Motor neuron (in vitro differentiated cells): ENCODE measurements at regions not wholly inside any gene's neighbourhood (a gene's known extent, or its start where the extent isn't known, plus 50 kb on each side); places are given as distances from the start of the nearest gene placed in this dataset.

Experiments
- ATAC-seq, 8 experiments: fragments of 200-7000 bp; cut with Tn5 transposase; replicated peaks in 6 of 8; 2 replicates each; pipeline ENCODE4 v1.8.0; 2021; ENCODE audit warnings: mild to moderate bottlenecking in 8 of 8, moderate library complexity in 8 of 8
- H3K27ac ChIP-seq, 2 donors: fragments of 250-450 bp; sonication (Bioruptor Pico); 2 replicates each; pipeline ENCODE4 v1.9.0; 2021; ENCODE audit warnings: antibody characterized with exemption in 2 of 2, mild to moderate bottlenecking in 2 of 2, moderate library complexity in 1 of 2
- H3K4me1 ChIP-seq, 2 donors: fragments of 250-450 bp; sonication (Bioruptor Pico); replicated peaks in 1 of 2; 2 replicates each; pipeline ENCODE4 v1.6.1; 2021; ENCODE audit warnings: antibody characterized with exemption in 2 of 2, mild to moderate bottlenecking in 2 of 2, moderate library complexity in 1 of 2
- H3K4me3 ChIP-seq, 5 donors: fragments of 250-450 bp; sonication (Bioruptor Pico); 2 replicates each; pipeline ENCODE4 v1.9.0; 2021; ENCODE audit warnings: antibody characterized with exemption in 5 of 5, mild to moderate bottlenecking in 5 of 5, moderate library complexity in 4 of 5
- WGBS, 10 experiments: fragments of 450-650 bp; shearing (Covaris generic); methylation state at CpG; one replicate each; pipeline ENCODE4 v1.0.0; 2022; 5-methylcytosine and 5-hydroxymethylcytosine counted together
- in situ Hi-C, 9 experiments: fragments of 400-800 bp; cut with MboI; loops; one replicate each; pipeline ENCODE4 v1.15.0; 2021; ENCODE audit warnings: low sequenced_read_pairs in 9 of 9, low pct_unique_long_range_greater_than_20kb in 2 of 9; ENCODE audit not compliant: unreplicated experiment in 9 of 9

DNA sequence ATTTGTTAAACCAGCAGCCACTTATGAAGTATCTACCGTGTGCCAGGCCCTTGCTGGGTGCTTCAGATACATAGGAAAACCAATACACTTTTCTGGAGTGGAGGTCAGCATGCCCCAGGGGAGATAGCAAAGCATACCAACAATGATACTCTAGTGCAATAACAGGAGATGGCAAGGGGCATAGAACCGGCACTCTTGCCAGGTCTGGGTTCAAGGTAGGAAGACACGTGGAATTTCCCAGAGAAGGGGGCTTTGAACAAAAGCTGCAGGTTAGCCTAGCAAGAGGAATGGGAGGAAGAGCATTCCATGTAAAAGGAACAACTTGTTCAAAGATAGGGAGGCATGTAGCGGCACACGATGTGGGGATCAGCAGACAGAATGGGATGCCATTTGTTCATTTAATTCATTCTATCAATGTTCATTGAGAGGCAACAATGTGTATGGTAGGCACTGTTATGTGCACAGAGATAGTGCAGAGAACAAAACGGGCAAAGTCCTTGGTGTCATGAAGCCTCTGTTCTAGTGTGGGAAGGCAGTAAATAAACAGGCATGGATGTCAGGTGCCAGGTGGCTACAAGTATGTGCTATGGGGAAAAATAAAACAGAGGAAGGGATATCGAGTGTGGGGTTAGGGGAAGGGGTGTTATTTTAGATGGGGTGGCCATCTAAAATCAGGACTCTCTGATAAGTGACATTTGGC is 162.6 kb upstream of the E2F8 start:
- no peak overlapping the region for H3K4me3 ChIP-seq
- no peak overlapping the region for H3K27ac ChIP-seq
- H3K4me1 ChIP-seq: peaks cover 42 to 66% of the 10 kb centered on the region in 2 donors
- no peak for ATAC-seq
- in situ Hi-C loops: no loop called here
- 43 to 100% (median 76%) methylated on average over 1 to 5 of the region's 7 CpGs for WGBS, 10 experiments

DNA sequence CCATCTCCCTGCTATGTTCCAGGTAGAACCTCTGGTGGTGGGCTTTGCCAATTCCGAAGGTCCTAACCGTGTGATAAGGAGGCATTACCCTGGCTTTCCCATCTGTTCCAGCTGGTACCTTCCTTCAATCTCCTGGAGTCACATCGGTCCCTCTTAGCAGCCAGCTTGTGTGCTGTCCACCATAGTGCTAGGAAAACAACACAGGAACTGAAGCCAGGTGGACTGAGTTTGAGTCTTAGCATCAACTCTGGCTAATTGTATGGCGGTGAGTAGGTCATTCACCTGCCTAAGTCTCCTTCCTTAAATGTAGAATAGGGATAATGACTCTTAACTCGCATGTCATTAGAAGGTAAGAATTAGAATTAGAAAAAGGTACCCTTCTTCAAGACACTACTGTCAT is 159.6 kb upstream of the E2F8 start:
- Histone ChIP-seq H3K27ac (no peak overlapping the region), H3K4me1 (peaks cover 45 to 63% of the 10 kb centered on the region in 2 donors), H3K4me3 (no peak overlapping the region)
- no peak for ATAC-seq
- WGBS, 10 experiments: 73 to 100% (median 98%) methylated on average over 1 to 5 of the region's 5 CpGs; no CpG with 5 or more reads in 1 of the 10 experiments
- in situ Hi-C loops: no loop called here

DNA sequence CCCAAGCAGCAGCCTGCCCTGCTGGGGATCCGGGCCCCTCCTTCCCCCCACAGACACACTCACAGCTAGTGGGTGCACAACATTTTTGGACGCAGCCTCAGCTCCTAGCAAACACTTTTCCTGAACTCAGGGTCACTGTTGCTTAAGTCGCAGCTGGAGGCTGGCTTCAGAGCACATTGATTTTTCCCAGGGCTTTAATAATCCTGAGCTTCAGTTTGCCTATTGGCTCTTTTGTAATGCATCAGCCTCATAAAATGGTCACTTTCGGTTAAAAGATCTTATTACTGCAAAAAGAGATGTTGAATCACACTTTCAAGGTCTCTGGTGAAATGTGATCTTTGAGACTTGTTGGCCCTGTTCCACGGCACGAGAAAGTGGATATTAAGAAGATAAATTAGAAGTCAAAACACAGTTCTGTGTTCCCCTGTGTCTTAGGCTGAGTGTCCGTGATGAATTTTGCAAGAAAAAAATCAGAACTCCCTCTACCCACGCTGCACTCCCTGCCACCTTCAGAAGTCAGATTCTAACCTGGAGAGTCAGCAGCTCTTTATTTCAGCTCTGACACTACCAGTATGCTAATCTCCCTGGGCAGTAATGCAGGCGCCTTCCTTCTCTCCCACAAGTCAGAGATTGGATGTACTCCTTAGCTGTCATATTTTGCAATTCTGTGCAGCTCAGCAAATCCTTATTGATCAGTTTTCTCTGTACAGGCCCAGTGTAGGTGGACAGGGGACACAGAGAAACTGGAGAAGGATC is 158.2 kb upstream of the E2F8 start:
- Histone ChIP-seq H3K27ac (peak overlapping the region; percentile 40 to 43), H3K4me1 (peaks cover 47 to 56% of the 10 kb centered on the region in 2 donors), H3K4me3 (no peak overlapping the region)
- 0 to 83% (median 22%) methylated on average over 1 to 8 of the region's 9 CpGs; no CpG with 5 or more reads in 1 of the 10 experiments for WGBS, 10 experiments
- ATAC-seq: peak in 7 of 8 experiments; percentile 48 to 93 (median 70)
- in situ Hi-C loops: no loop called here

DNA sequence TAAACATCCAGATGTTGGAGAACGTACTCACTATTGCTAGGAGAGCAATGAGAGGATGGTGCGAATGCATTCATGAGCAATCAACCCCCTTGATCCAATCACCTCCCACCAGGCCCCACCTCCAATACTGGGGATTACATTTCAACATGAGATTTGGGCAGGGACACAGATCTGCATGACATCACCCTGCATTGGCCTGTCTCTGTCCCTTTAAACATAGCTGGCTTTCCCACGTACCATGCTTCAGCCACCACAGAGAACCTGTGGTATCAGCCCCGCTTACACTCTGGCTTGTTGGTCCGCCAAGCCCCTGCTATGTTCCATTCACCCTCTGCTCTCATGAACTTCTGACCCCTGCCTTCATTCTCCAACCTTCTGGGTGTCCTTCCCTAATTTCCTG is 157.5 kb upstream of the E2F8 start:
- H3K4me3 ChIP-seq: no peak overlapping the region
- 49 to 100% (median 81%) methylated on average over 2 to 4 of the region's 5 CpGs; no CpG with 5 or more reads in 2 of the 10 experiments for WGBS, 10 experiments
- ATAC-seq: peak in 6 of 8 experiments; percentile 8 to 63 (median 42)
- H3K4me1 ChIP-seq: peaks cover 49 to 60% of the 10 kb centered on the region in 2 donors
- in situ Hi-C loops: no loop called here
- peak overlapping the region; percentile 8 to 19 for H3K27ac ChIP-seq

DNA sequence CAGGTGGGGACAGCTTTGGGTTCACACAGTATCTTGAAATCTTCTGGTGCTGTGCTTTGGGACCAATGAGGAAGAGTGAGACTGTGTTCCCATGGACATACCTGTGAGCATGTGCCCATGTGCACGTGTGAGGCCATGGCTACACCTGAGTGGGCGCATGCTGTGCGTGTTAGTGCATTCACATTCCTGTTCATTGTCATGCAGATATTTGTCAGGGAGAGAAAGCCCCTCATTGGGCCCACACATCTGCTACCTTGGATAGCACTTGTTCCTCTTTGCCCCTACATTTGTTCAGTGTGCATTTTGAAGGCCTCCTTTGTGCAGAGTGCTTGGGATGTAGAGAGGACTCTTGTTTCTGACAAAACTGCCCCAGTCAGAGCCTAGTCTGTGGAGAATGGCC is 154.3 kb upstream of the E2F8 start:
- 0% methylated on average over 1 of the region's 3 CpGs; no CpG with 5 or more reads in 9 of the 10 experiments for WGBS, 10 experiments
- H3K4me1 ChIP-seq: peaks cover 37 to 38% of the 10 kb centered on the region in 2 donors
- no peak overlapping the region for H3K27ac ChIP-seq
- no peak for ATAC-seq
- H3K4me3 ChIP-seq: no peak overlapping the region
- in situ Hi-C loops: no loop called here

DNA sequence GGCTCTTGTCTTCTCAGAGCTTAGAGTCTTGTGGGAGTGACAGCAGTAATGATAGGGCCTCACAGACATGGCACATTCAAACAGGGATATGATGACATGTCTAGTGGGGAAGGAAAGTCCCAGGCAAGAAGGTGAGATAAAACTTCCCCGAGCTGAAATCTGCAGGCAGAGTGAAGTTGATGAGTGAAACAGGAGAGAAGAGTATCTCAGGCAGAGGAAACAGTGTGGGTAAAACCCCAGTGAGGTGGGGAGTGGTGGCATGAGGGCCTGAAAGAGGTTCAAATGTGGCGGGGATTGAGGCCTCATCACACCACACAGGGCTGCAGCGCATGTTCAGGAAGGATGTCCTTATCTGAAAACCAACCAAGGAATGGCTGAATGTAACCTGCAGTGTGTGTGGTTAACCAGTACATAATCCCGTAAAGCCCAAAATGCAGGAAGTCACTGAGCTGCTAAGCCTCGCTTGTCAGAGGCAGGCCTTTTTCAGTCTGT is 153.8 kb upstream of the E2F8 start:
- 80 to 100% (median 88%) methylated on average over 1 to 5 of the region's 5 CpGs; no CpG with 5 or more reads in 3 of the 10 experiments for WGBS, 10 experiments
- Histone ChIP-seq H3K4me3 (no peak overlapping the region), H3K27ac (no peak overlapping the region), H3K4me1 (peaks cover 33 to 34% of the 10 kb centered on the region in 2 donors)
- no peak for ATAC-seq
- in situ Hi-C loops: no loop called here

DNA sequence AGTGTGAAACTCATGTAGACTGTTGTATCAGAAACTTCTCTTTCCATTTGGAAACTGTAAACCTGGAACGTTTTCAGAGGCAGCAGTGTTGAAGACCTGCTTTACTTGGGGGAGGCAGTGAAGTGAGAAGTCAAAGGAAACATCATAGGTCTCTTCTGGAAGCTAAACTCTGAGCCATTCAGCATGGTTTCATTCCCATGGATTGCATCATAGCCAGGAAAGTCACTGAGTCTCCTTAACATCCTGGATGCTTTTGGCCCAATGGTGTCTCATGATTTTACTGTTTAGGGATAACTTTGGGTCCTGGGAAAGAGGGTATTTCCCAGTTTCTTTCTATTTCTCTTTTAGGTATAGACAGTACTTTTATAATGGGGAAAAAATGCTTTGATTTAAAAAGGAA is 153.2 kb upstream of the E2F8 start:
- Histone ChIP-seq H3K4me1 (peaks cover 27 to 28% of the 10 kb centered on the region in 2 donors), H3K4me3 (no peak overlapping the region), H3K27ac (no peak overlapping the region)
- no peak for ATAC-seq
- in situ Hi-C loops: no loop called here
- 0 to 73% (median 49%) methylated on average over 1 of the region's 1 CpG; no CpG with 5 or more reads in 2 of the 10 experiments for WGBS, 10 experiments

DNA sequence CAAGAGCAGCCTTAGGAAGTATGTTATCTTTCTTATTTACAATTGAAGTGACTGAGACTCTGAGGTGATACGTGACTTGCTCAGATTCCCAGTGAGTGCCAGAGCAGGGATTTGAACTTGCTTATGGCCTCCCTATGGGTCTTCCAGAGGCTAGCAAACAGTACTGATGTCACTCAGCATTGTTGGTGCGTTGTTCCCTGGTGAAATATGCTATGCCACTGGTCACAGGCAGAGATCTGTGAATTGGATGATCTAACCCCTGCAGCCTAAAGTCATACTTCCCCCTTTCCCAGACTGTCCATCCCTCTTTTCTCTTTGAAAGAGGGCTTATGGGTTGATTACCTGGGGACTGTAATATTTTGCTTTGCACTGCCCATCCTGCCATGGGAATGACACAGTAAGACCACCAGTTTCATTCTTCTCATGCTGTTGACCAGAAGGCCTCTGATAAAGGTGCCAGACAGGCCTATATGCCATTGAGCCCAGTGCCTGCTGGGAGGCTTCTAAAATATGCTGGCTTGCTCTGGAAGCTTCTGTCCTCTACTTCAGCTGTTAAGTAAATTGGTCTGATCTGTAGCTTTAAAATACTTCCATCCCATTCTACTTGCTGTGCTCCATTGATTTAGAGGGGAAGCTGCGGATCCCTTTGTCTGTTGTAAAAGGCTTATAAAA is 152.2 kb upstream of the E2F8 start:
- Histone ChIP-seq H3K4me3 (no peak overlapping the region), H3K27ac (no peak overlapping the region), H3K4me1 (peaks cover 17 to 18% of the 10 kb centered on the region in 2 donors)
- 45 to 100% (median 94%) methylated on average over 1 to 3 of the region's 3 CpGs; no CpG with 5 or more reads in 3 of the 10 experiments for WGBS, 10 experiments
- in situ Hi-C loops: no loop called here
- ATAC-seq: peak in 5 of 8 experiments; percentile 19 to 86 (median 42)

DNA sequence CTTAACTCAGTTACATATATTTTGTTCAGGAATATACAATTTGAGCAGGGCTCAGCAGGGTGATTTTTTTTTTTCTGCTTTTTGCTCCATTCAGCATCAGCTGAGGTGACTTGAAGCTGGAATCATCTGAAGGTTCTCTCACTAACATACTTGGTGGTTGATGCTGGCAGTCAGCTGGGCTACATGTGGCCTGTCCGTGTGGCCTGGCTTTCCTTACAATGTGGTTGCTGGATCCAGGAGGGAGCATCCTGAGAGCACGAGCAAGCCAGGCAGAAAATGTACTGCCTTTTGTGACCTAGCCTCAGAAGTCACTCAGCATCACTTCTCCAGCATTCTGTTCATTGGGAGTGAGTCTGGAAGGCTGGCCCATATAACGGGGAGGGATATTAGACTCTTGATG is 151.6 kb upstream of the E2F8 start:
- in situ Hi-C loops: no loop called here
- 48 to 90% (median 71%) methylated on average over 1 to 3 of the region's 3 CpGs; no CpG with 5 or more reads in 5 of the 10 experiments for WGBS, 10 experiments
- no peak for ATAC-seq

DNA sequence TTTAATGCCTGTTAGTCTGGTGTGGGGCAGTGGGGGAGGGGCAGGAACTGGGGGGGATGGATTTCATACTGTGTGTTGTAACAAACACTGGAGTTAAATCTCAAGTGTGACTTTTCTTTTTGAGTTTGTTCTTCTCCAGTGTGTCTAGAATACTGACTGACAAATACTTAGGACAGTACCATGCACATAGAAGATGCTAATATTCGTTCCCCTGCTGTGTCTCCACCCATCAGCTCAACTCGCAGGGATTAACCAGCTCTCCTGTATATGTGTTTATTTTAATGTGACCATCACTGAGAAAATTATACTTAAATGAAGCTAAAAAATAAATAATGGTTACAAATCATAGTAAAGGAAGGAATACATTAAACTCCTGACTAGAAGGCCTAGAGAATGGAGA is 150.9 kb upstream of the E2F8 start:
- no peak overlapping the region for H3K4me3 ChIP-seq
- in situ Hi-C loops: no loop called here
- 0 to 52% (median 0%) methylated on average over 1 to 2 of the region's 2 CpGs; no CpG with 5 or more reads in 5 of the 10 experiments for WGBS, 10 experiments
- no peak overlapping the region for H3K27ac ChIP-seq
- ATAC-seq: peak in 3 of 8 experiments; percentile 58 to 97 (median 96)
- peaks cover 10 to 12% of the 10 kb centered on the region in 2 donors for H3K4me1 ChIP-seq

More for the DNA sequence above, 151.6 kb upstream of the E2F8 start:
- Histone ChIP-seq H3K4me3 (no peak overlapping the region), H3K4me1 (peaks cover 10 to 13% of the 10 kb centered on the region in 2 donors), H3K27ac (no peak overlapping the region)

DNA sequence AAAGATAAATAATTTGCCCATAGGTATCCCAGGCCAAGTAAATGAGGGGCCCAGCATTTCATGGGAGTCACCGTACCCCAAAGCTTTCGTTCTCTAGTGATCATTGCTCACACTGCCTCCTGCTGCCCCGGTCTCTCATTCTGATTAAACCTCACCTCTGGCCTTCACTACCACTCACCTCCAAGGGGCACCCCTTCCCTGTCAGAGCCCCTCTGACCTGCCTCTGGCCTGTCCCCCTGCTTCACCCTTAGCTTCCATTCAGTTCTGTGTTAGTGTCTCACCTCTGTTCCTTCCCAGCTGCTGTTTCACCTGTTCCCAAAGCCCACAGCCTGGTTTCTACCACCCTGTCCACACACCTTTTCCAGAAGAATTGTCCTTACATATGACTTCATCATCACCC is 150.3 kb upstream of the E2F8 start:
- ATAC-seq: no peak
- Histone ChIP-seq H3K27ac (no peak overlapping the region), H3K4me1 (peaks cover 10 to 12% of the 10 kb centered on the region in 2 donors), H3K4me3 (no peak overlapping the region)
- in situ Hi-C loops: no loop called here
- 50 to 100% (median 67%) methylated on average over 1 to 3 of the region's 3 CpGs; no CpG with 5 or more reads in 3 of the 10 experiments for WGBS, 10 experiments

DNA sequence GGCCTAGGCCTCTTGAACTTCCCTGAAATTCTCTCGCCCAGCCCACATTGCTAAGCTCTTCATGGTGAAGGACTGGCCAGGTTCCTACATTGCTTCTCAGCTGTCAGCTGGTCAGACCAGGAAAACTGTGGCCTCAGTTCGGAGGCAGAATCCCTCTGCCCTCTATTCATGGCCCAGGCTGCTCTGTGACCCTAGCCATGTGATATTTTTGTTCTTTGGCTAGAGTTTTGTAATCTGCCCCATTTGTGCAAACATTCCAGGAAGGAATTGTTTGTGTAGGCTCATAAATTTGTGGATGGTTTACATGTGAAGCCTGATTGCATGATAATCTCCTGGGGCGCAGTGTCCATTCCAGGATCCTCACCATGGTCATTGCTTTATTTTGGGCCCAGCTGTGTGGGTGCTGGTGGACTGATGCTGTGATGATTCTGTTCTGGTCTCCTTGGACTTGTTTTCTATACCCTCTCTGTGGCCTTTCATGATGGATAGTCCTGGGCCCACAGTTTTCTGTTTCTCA is 149.1 kb upstream of the E2F8 start:
- ATAC-seq: no peak
- Histone ChIP-seq H3K4me1 (peaks cover 10 to 12% of the 10 kb centered on the region in 2 donors), H3K27ac (no peak overlapping the region), H3K4me3 (no peak overlapping the region)
- in situ Hi-C loops: no loop called here
- 75 to 100% (median 93%) methylated on average over 1 to 3 of the region's 3 CpGs; no CpG with 5 or more reads in 3 of the 10 experiments for WGBS, 10 experiments
